Right lobe of liver (tissue), 4 donors: ENCODE measurements at regions not wholly inside any gene's neighbourhood (a gene's known extent, or its start where the extent isn't known, plus 50 kb on each side); places are given as distances from the start of the nearest gene placed in this dataset.

Source experiments
- CTCF ChIP-seq, 4 donors: fragments of 200-600 bp in 3 of 4; fragments of 450-650 bp in 1 of 4; IDR thresholded peaks; one replicate each; pipeline versions ENCODE4 v1.5.1 to v1.8.0; 2016 to 2022; ENCODE audit warnings: antibody characterized with exemption in 4 of 4, mild to moderate bottlenecking in 2 of 4
- POLR2A ChIP-seq: fragments of 450-650 bp; IDR thresholded peaks from one replicate; pipeline ENCODE4 v1.6.1; 2017; ENCODE audit warnings: antibody characterized with exemption, mild to moderate bottlenecking
- donor health status: DM: no; HTN: no; CAD: no.
- donor health status: DM: no; HTN: no; CAD: no.
- donor health status: DM: no; HTN: yes; CAD: no.

GRCh38 chr12:43052441-43052840, 462.9 kb upstream of the PRICKLE1 start:
- TF ChIP-seq CTCF (IDR thresholded peaks at IDR 0.05) (no peak), POLR2A (no peak)
